DOHH2 (cell line): ENCODE measurements at regions not wholly inside any gene's neighbourhood (a gene's known extent, or its start where the extent isn't known, plus 50 kb on each side); places are given as distances from the start of the nearest gene placed in this dataset.

ENCODE experiments used
- H3F3A ChIP-seq: fragments of 200-600 bp; sonication (generic), shearing (Covaris generic); 2 replicates; pipeline ENCODE4 v1.6.0; 2016; ENCODE audit warnings: antibody characterized with exemption, mild to moderate bottlenecking; ENCODE audit not compliant: control insufficient read depth, insufficient read depth
- H3K27ac ChIP-seq: fragments of 200-600 bp; sonication (generic); 2 replicates; pipeline ENCODE4 v1.5.1; 2014; ENCODE audit warnings: low read depth, mild to moderate bottlenecking, low read length, moderate library complexity
- H3K27me3 ChIP-seq: fragments of 200-600 bp; sonication (generic); 2 replicates; pipeline ENCODE4 v1.6.1; 2014; ENCODE audit warnings: mild to moderate bottlenecking, low read length, mixed read lengths; ENCODE audit not compliant: control insufficient read depth
- H3K36me3 ChIP-seq: fragments of 200-600 bp; sonication (generic); 2 replicates; pipeline ENCODE4 v1.6.1; 2014; ENCODE audit warnings: mild to moderate bottlenecking, low read length, moderate library complexity, mixed read lengths; ENCODE audit not compliant: control insufficient read depth
- H3K4me1 ChIP-seq: fragments of 200-600 bp; sonication (generic); 2 replicates; pipeline ENCODE4 v1.6.1; 2014; ENCODE audit warnings: mild to moderate bottlenecking, low read length, mixed read lengths; ENCODE audit not compliant: control insufficient read depth
- H3K4me2 ChIP-seq: fragments of 200-600 bp; sonication (generic); 2 replicates; pipeline ENCODE4 v1.6.0; 2014; ENCODE audit warnings: mild to moderate bottlenecking, low read length, moderate library complexity
- H3K4me3 ChIP-seq: fragments of 200-600 bp; sonication (generic); 2 replicates; pipeline ENCODE4 v1.5.1; 2014; ENCODE audit warnings: mild to moderate bottlenecking, low read length, mixed read lengths
- H3K79me2 ChIP-seq: fragments of 200-600 bp; sonication (generic); 2 replicates; pipeline ENCODE4 v1.6.1; 2014; ENCODE audit warnings: mild to moderate bottlenecking, low read length, mixed read lengths; ENCODE audit not compliant: control insufficient read depth
- H3K9me2 ChIP-seq: fragments of 200-600 bp; sonication (generic); replicated peaks from 2 replicates; pipeline ENCODE4 v1.6.1; 2014; ENCODE audit warnings: mild to moderate bottlenecking, low read length, mixed read lengths; ENCODE audit not compliant: control insufficient read depth
- H3K9me3 ChIP-seq: fragments of 200-600 bp; sonication (generic); 2 replicates; pipeline ENCODE4 v1.6.1; 2014; ENCODE audit warnings: antibody characterized with exemption, low read length, mixed read lengths; ENCODE audit not compliant: control insufficient read depth, insufficient read depth
- H4K20me1 ChIP-seq: fragments of 200-600 bp; sonication (generic); 2 replicates; pipeline ENCODE4 v1.6.0; 2014; ENCODE audit warnings: low read depth, mild to moderate bottlenecking, antibody characterized with exemption, low read length, moderate library complexity; ENCODE audit not compliant: control insufficient read depth, insufficient read depth
- EZH2phosphoT487 ChIP-seq: fragments of 200-600 bp; sonication (generic); IDR thresholded peaks from 2 replicates; pipeline ENCODE4 v1.6.1; 2017; ENCODE audit warnings: borderline replicate concordance, mild to moderate bottlenecking, antibody characterized with exemption, low read length, moderate library complexity, mixed read lengths
- TF ChIP-seq, protein P1 (sequence below): fragments of 200-600 bp; sonication (generic); IDR thresholded peaks from one replicate; pipeline ENCODE4 v1.5.1; 2014; ENCODE audit warnings: antibody characterized with exemption, mild to moderate bottlenecking, low read depth, low read length; ENCODE audit not compliant: poor library complexity, severe bottlenecking

DNA sequence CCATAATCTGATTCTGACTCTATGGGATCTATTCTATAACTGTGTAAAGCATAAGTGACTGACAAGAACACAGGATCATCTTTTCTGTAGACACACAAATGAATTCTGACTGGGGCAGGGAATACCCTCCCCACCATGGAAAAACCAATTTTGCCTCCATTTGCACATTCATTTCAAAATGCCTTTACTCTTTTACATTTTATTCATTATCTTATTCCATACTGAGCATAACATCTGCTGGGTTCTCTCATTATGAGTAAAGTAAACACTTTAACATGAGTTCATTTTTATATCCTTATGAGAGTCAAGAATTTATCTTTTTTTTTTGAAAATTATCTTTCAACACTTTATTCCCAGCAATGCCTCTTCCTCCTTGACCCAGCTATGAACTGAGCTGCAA, 163.5 kb downstream of the RNF152 start:
- H3K27me3 ChIP-seq, result no peaks in the 10 kb centered on the region
- H3K4me2 ChIP-seq, result no peak overlapping the region
- no peaks in the 10 kb centered on the region for H3K4me1 ChIP-seq
- no peaks in the 10 kb centered on the region for H3K9me3 ChIP-seq
- no peaks in the 10 kb centered on the region for H3K9me2 ChIP-seq
- TF ChIP-seq, protein P1, sequence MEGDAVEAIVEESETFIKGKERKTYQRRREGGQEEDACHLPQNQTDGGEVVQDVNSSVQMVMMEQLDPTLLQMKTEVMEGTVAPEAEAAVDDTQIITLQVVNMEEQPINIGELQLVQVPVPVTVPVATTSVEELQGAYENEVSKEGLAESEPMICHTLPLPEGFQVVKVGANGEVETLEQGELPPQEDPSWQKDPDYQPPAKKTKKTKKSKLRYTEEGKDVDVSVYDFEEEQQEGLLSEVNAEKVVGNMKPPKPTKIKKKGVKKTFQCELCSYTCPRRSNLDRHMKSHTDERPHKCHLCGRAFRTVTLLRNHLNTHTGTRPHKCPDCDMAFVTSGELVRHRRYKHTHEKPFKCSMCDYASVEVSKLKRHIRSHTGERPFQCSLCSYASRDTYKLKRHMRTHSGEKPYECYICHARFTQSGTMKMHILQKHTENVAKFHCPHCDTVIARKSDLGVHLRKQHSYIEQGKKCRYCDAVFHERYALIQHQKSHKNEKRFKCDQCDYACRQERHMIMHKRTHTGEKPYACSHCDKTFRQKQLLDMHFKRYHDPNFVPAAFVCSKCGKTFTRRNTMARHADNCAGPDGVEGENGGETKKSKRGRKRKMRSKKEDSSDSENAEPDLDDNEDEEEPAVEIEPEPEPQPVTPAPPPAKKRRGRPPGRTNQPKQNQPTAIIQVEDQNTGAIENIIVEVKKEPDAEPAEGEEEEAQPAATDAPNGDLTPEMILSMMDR, result no peak
- TF ChIP-seq EZH2phosphoT487, result no peak
- no peak overlapping the region for H3K4me3 ChIP-seq
- no peak overlapping the region for H3K27ac ChIP-seq
- H3K36me3 ChIP-seq, result no peaks in the 10 kb centered on the region
- no peaks in the 10 kb centered on the region for H3K79me2 ChIP-seq
- no peaks in the 10 kb centered on the region for H4K20me1 ChIP-seq
- no peaks in the 10 kb centered on the region for H3F3A ChIP-seq

- Histone ChIP-seq H3F3A (no peaks in the 10 kb centered on the region), H3K4me1 (no peaks in the 10 kb centered on the region), H3K9me2 (no peaks in the 10 kb centered on the region), H3K27ac (no peak overlapping the region), H3K79me2 (no peaks in the 10 kb centered on the region), H3K4me3 (no peak overlapping the region), H3K9me3 (no peaks in the 10 kb centered on the region), H4K20me1 (no peaks in the 10 kb centered on the region), H3K27me3 (no peaks in the 10 kb centered on the region), H3K4me2 (no peak overlapping the region), H3K36me3 (no peaks in the 10 kb centered on the region)
- no peak for TF ChIP-seq EZH2phosphoT487
- TF ChIP-seq, protein P1, result no peak
These were observed 165.3 kb downstream of the RNF152 start for GRCh38 chr18:61727241-61728193.

DNA sequence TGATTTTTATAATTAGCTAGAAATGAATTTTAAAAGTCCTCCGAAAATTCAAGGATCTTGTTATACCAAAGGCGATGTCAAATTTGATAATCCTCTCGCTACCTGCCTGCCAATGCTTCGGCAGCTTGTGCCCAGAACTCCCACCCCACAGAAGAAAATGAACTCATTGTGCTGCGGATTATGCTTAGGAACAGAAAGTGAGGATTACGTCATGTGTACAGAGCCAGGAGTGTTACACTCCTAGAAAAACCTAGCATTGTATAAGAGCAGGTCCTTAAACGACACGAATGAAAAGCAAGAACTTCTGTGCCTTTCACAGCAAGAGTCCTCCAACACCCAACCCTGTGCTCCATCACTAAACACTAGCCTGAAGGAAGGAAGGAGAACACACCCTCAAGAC, 168.3 kb downstream of the RNF152 start:
- Histone ChIP-seq H3K79me2 (no peaks in the 10 kb centered on the region), H3K36me3 (no peaks in the 10 kb centered on the region), H3K4me1 (no peaks in the 10 kb centered on the region), H3F3A (no peaks in the 10 kb centered on the region), H3K27ac (no peak overlapping the region), H3K27me3 (no peaks in the 10 kb centered on the region), H3K4me3 (no peak overlapping the region), H3K9me2 (no peaks in the 10 kb centered on the region), H4K20me1 (no peaks in the 10 kb centered on the region), H3K9me3 (no peaks in the 10 kb centered on the region), H3K4me2 (no peak overlapping the region)
- TF ChIP-seq, protein P1, result no peak
- TF ChIP-seq EZH2phosphoT487, result no peak
